HG03342 (cell line): ENCODE measurements at regions not wholly inside any gene's neighbourhood (a gene's known extent, or its start where the extent isn't known, plus 50 kb on each side); places are given as distances from the start of the nearest gene placed in this dataset.
"Not testable (repeated sequence)": the region's sequence is repeated elsewhere in the genome, so short reads cannot be mapped to it uniquely, and the experiment has no call there.

ENCODE experiments used
- ATAC-seq: cut with Tn5 transposase; IDR thresholded peaks from one replicate; pipeline ENCODE4 v1.9.1; 2021; ENCODE audit warnings: mild to moderate bottlenecking, moderate library complexity; ENCODE audit not compliant: unreplicated experiment

GRCh38 chr6:132199343-132199742, 201.9 kb downstream of the MOXD1 start:
- ATAC-seq, result no peak

DNA sequence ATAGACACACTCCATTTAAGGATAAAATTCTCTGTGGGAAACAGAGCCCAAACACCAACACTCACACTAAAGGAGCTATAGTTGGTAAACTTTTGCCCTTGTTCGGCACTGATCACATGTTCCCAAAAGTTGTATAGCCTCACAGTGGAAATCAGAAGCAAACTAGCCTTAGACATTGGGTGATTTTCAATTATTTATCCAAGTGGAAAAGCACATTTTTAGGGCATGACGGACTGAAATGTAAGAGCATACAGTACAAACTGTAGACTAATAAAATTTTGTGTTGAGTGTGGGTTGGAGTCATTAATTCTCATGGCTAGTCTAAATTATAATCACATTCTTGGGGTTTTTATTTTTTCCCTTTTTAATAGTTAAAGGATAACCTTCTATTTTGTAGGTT, 202.4 kb downstream of the MOXD1 start:
- no peak for ATAC-seq

GRCh38 chr6:132198040-132198439, 203.2 kb downstream of the MOXD1 start:
- ATAC-seq, result no peak

GRCh38 chr6:132194529-132194928, 206.7 kb downstream of the MOXD1 start:
- no peak for ATAC-seq

DNA sequence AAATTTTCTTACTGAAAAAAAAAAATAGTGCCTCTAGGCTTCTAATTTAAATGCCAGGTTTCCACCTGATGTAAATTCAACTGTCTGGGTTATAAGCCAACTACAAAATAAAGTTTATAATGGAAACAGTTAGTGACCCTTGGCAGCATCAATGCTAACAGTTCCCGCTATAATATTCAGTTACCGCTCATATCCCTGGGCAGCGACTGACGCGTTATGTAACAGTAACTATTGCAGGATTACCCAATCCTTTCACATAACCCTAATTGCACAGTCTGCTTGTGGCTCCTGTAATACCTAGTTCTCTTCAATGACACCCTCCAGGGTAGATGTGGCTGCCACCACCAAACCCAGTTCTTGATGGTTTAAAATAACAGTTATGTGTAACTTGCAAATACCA, 208.6 kb downstream of the MOXD1 start:
- ATAC-seq, result no peak

DNA sequence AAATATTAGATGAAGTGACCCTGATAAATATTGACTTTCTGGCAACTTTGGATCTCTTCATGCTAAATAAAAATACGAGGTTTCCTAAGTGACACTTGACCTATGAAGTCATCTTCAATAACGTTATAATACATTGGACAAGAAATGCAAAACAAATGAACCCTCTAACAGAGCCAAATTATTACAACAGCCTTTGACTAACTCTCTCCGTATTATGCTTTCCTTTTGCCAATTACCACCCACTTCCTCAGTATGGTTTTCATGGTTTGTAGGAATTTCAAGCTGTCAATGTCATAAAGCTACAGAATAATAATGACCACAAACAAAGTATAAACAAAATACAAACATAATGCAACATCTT, 210.5 kb downstream of the MOXD1 start:
- ATAC-seq, result peak; percentile 10

- peak; percentile 79 for ATAC-seq
Measured at GRCh38 chr6:132190097-132190814, 211.0 kb downstream of the MOXD1 start.

DNA sequence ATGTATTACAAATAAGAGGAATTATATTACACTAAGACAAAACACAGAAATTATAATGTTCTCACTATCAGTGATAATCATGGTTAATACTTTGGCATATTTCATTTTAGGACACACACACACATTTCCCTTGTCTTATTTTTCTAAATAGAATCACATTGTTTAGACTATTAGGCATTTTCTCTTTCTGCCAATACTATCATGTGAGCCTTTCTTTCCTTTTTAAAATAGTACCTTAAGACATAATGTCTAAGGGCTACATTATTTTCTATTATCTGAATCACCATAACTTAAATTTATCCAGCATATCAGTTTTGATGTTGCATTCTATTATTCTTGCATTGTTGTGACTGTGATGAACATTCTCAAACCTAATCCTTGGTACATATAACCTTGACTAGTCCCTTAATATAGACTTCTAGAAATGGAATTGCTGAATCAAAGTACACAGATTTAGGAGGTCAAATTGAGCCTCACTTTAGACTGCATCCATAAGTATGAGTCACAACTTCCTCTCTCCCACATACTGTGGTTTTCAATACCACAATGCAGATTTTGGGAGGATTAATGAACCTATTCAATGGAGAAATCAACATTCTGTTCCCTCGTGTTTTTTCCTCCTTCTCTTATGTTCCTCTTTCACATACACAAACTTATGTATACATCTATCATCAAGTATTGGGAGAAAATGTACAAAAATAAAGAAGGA, 212.6 kb downstream of the MOXD1 start:
- ATAC-seq, result no peak

DNA sequence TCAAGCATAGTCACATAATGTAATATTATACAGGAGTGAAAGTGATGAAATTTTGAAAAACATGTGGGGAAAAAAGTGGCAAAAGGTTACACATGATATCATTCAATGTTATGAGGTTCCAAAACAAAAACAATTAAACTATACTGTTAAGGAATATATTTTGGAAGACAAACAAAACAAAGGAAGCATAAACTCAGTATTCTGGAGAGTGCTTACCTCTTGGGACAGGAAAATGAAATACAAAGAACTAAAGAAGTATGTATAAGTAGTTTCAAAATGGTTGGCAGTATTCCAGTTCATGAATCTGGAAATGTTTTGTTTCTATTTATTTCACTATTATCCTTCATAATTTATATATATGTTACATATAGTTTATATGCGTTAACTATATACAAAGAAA, 213.5 kb downstream of the MOXD1 start:
- ATAC-seq, result no peak

GRCh38 chr6:132184966-132185365, 216.3 kb downstream of the MOXD1 start:
- not testable (repeated sequence) for ATAC-seq

DNA sequence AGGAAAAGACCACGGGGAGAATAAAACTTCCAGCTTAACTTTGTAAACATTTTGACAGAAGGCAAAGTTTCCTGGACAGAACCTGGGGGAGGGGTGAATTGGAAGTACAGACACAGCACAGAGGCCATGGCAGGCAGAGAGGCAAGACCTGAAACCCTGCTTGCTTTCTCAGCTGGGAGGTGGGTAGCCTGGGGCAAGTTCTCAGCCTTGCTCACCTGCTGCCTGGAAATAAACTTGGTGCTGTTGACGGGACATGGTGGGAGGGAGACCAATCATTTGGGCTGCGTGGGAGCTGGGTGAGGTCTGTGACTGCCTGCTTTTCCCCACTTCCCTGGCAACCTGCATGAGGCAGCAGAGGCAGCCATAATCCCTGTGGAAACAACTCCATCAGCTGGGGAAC, 221.3 kb downstream of the MOXD1 start:
- no peak for ATAC-seq

DNA sequence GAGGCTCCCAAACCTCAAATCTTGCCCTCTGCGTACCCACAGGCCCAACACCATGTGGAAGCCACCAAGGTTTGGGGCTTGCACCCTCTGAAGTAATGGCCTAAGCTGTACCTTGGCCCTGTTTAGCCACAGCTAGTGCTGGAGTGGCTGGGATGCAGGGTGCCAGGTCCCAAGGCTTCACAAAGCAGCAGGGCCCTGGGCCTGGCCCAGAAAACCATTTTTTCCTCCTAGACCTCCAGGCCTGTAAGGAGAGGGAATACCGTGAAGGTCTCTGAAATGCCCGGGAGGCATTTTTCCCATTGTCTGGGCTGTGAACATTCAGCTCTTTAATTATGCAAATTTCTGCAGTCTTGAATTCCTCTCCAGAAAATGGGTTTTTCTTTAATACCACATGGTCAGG, 223.7 kb upstream of the CCN2 start:
- no peak for ATAC-seq

DNA sequence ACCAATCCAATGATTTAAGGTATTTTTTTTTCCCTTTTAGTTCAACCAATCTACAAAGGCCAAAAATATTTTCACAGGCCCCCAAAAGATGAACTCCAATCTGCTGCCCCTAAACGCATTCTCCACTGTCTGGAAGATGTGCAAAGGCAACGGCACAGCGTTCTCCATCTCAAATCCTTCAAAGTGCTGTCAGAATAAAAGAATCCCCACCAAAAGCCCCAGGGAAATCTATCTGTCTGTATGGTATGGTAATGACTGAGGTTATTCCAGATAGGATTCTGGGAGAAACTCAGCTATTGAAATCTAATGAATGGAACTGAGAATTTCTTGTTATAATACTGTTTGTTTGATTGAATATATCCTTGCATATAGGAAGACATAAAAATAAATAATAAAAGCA, 217.8 kb upstream of the CCN2 start:
- no peak for ATAC-seq

DNA sequence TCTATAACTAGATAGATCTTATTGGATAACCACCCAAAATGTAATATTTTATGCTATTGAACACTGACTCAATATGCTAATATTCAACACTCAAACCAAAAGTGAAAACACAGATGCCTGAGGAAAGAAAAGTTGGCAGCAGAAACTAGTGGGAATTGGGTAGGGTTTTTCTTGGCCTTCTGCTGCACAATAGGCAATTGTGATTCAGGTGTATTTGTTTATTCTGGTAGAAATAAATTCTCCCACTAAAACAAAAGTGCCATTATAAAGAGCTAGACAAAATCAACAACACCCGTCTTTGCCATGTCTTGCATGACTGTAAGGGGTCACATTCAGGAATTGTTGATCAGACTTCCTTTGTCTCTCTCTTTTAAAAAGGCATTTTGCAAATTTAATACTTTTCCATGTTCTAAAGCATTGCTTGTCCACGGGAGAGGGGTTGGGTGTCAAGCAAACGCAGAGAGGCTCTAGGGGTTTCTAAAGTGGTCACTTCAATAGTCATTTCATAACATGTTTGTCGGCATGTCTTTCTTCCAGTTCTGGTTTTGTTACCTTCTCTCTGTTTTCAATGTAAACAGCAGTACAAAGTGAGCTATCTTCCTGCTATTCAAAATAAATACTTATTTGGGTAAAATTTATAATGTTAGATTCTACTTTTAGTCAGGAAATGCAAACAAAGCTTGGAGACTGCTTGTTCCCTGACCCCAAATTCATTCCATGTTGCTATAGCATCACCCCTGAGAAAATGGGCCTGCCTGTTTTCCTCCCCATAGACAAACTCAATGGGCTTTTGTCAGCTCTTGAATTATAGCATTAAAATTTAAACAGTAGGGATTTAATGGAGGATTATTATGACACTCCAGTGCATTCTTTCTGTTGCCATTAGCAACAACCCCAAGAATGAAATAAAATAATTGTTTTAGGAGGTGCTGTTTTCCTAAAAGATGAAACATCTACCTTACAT, 217.0 kb upstream of the CCN2 start:
- ATAC-seq, result no peak

GRCh38 chr6:132166526-132167051, 215.4 kb upstream of the CCN2 start:
- no peak for ATAC-seq

GRCh38 chr6:132165677-132166076, 214.5 kb upstream of the CCN2 start:
- no peak for ATAC-seq

DNA sequence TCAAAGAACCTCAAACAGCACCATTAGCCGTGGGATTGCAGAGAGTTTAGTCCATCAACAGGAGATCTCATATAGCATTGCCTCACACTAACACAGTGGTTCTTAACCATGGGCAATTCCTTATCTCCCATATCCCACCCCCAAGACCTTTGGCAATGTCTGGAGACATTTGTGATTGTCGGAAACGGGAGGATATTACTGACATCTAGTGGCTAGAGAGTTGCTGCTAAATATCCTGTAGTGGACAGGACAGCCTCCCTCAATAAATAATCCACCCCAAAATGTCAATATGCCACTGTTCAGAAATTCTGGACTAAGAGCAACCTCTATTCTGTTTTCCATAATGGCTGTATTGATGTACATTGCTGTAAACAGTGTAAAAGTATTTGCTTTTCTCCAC, 210.1 kb upstream of the CCN2 start:
- ATAC-seq, result no peak

- no peak for ATAC-seq
Measured at GRCh38 chr6:132153221-132153898, 202.2 kb upstream of the CCN2 start.

DNA sequence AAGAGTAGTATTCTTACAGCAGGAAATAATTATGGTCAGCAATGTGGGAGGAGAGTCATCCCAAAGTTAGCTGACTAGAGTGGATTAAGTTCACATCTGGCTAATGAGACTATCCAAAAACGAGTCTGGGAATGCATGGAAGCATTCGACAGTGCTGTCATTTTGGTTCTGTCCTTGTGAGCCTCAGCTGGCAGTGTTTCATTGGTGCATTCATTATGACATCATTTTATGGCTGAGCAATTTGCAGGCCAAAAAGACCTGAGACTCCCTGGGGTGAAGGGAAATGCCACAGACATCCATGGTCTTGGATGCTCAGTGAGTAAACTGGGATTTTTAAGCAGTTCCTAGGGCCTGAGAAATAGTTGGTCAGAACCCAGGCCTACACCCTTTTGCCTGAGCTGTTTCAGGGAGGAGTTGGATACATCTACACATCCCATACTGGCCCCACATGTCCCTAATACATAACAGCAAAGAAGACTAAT, 196.4 kb upstream of the CCN2 start:
- no peak for ATAC-seq

- ATAC-seq, result no peak
Measured at GRCh38 chr6:132144456-132144855, 193.3 kb upstream of the CCN2 start.

- no peak for ATAC-seq
Measured at GRCh38 chr6:132143258-132143657, 192.1 kb upstream of the CCN2 start.
